A673 (cell line): ENCODE measurements at regions not wholly inside any gene's neighbourhood (a gene's known extent, or its start where the extent isn't known, plus 50 kb on each side); places are given as distances from the start of the nearest gene placed in this dataset.

Experiments used
- BruUV-seq: library from RNA; stranded (reverse); fragments of 400-500 nt; replicated peaks from 2 replicates; lab custom pipeline; 2021; lab: Mats Ljungman, UMichigan
- CTCF ChIA-PET: fragments of 300-600 bp; sonication (Branson Sonifier 250); formaldehyde crosslinking; loops from one replicate; lab custom pipeline; 2022; ENCODE audit warnings: antibody characterized with exemption; lab: Charles Lee
- POLR2A ChIA-PET: fragments of 300-600 bp; sonication (Branson Sonifier 250); formaldehyde crosslinking; loops from one replicate; lab custom pipeline; 2022; ENCODE audit warnings: antibody characterized with exemption; ENCODE audit not compliant: low non-redundant PET; lab: Charles Lee
- DNase-seq: peaks from one replicate; pipeline ENCODE4 v3.0.0-alpha.2; 2015; ENCODE audit warnings: low spot score
- H3K27ac ChIP-seq: fragments of 200-600 bp; sonication (generic); 2 replicates; pipeline ENCODE4 v1.5.1; 2016; ENCODE audit warnings: mixed run types, low read depth, mild to moderate bottlenecking, mixed read lengths, antibody characterized with exemption, low read length; ENCODE audit not compliant: poor library complexity, severe bottlenecking
- H3K27me3 ChIP-seq: fragments of 200-600 bp; sonication (generic); replicated peaks from 2 replicates; pipeline ENCODE4 v1.6.1; 2017; ENCODE audit warnings: mixed run types, low read depth, mild to moderate bottlenecking, mixed read lengths, antibody characterized with exemption, low read length; ENCODE audit not compliant: insufficient read depth, poor library complexity
- H3K36me3 ChIP-seq: fragments of 200-600 bp; sonication (generic); 2 replicates; pipeline ENCODE4 v1.6.1; 2016; ENCODE audit warnings: mixed run types, mild to moderate bottlenecking, mixed read lengths, antibody characterized with exemption, low read length; ENCODE audit not compliant: insufficient read depth, poor library complexity, severe bottlenecking
- H3K4me1 ChIP-seq: fragments of 200-600 bp; sonication (generic); 2 replicates; pipeline ENCODE4 v1.6.1; 2017; ENCODE audit warnings: mixed run types, mild to moderate bottlenecking, mixed read lengths, antibody characterized with exemption, low read length; ENCODE audit not compliant: insufficient read depth, poor library complexity, severe bottlenecking
- H3K4me3 ChIP-seq: fragments of 200-600 bp; sonication (generic); 2 replicates; pipeline ENCODE4 v1.5.1; 2016; ENCODE audit warnings: low read depth, mixed run types, mild to moderate bottlenecking, mixed read lengths, low read length; ENCODE audit not compliant: poor library complexity, severe bottlenecking
- H3K9me3 ChIP-seq: fragments of 200-600 bp; sonication (generic); 2 replicates; pipeline ENCODE4 v1.6.1; 2016; ENCODE audit warnings: mixed run types, low read depth, mild to moderate bottlenecking, mixed read lengths, antibody characterized with exemption, low read length; ENCODE audit not compliant: poor library complexity, severe bottlenecking
- CTCF ChIP-seq: fragments of 300-800, 200-600 bp; sonication (generic); conservative IDR thresholded peaks from 2 replicates; pipeline ENCODE4 v1.5.1; 2017; ENCODE audit warnings: low read depth, mild to moderate bottlenecking, antibody characterized with exemption, low read length, moderate library complexity, mixed read lengths
- EZH2 ChIP-seq: fragments of 200-600 bp; sonication (generic); IDR thresholded peaks from 2 replicates; pipeline ENCODE4 v1.6.1; 2017; ENCODE audit warnings: borderline replicate concordance, low read depth, mild to moderate bottlenecking, mixed read lengths, antibody characterized with exemption, low read length; ENCODE audit not compliant: poor library complexity, severe bottlenecking
- intact Hi-C: fragments of 100-400 bp; cut with micrococcal nuclease; formaldehyde crosslinking; loops from one replicate; pipeline ENCODE4 v1.10.0; 2022; ENCODE audit not compliant: unreplicated experiment

- no peaks in the 10 kb centered on the region for H3K4me1 ChIP-seq
- BruUV-seq, result no TSS peak
- H3K36me3 ChIP-seq, result no peaks in the 10 kb centered on the region
- intact Hi-C loops, result no loop called here
- ChIA-PET POLR2A (no interaction called here), CTCF (no interaction called here)
- TF ChIP-seq CTCF (no peak), EZH2 (no peak)
- H3K9me3 ChIP-seq, result no peaks in the 10 kb centered on the region
- no peak overlapping the region for H3K4me3 ChIP-seq
- no peak for DNase-seq
- no peak overlapping the region for H3K27ac ChIP-seq
- H3K27me3 ChIP-seq, result no peaks in the 10 kb centered on the region
Measured at GRCh38 chr11:115745066-115745465, 240.9 kb upstream of the CADM1 start.

- ChIA-PET CTCF (no interaction called here), POLR2A (no interaction called here)
- TF ChIP-seq EZH2, result no peak
- H3K36me3 ChIP-seq, result no peaks in the 10 kb centered on the region
- no peaks in the 10 kb centered on the region for H3K27me3 ChIP-seq
- no peaks in the 10 kb centered on the region for H3K9me3 ChIP-seq
- no peaks in the 10 kb centered on the region for H3K4me1 ChIP-seq
- no peak overlapping the region for H3K4me3 ChIP-seq
- no peak overlapping the region for H3K27ac ChIP-seq
- no peak for DNase-seq
- intact Hi-C loops, result no loop called here
- no TSS peak for BruUV-seq
Measured at GRCh38 chr11:115743719-115744118, 239.5 kb upstream of the CADM1 start.

GRCh38 chr11:115741376-115742107, 237.3 kb upstream of the CADM1 start:
- Histone ChIP-seq H3K4me3 (no peak overlapping the region), H3K4me1 (no peaks in the 10 kb centered on the region), H3K27me3 (no peaks in the 10 kb centered on the region), H3K36me3 (no peaks in the 10 kb centered on the region), H3K9me3 (no peaks in the 10 kb centered on the region), H3K27ac (no peak overlapping the region)
- POLR2A ChIA-PET, result no interaction called here
- CTCF ChIA-PET, result no interaction called here
- intact Hi-C loops, result no loop called here
- no peak for DNase-seq
- no peak for TF ChIP-seq CTCF
- BruUV-seq, result no TSS peak

- no peak for DNase-seq
- no peaks in the 10 kb centered on the region for H3K36me3 ChIP-seq
- no peak for TF ChIP-seq EZH2
- TF ChIP-seq CTCF, result no peak
- POLR2A ChIA-PET, result no interaction called here
- no peaks in the 10 kb centered on the region for H3K9me3 ChIP-seq
- H3K4me1 ChIP-seq, result no peaks in the 10 kb centered on the region
- H3K27me3 ChIP-seq, result no peaks in the 10 kb centered on the region
- no TSS peak for BruUV-seq
- intact Hi-C loops, result no loop called here
- no peak overlapping the region for H3K4me3 ChIP-seq
- H3K27ac ChIP-seq, result no peak overlapping the region
- CTCF ChIA-PET, result no interaction called here
Measured at GRCh38 chr11:115740324-115740723, 236.1 kb upstream of the CADM1 start.
